Activated T-cell treated with anti-CD3 and anti-CD28 coated beads, Interleukin-2, amount 50 U/mL, for 24 hours (primary cell): ENCODE measurements at regions not wholly inside any gene's neighbourhood (a gene's known extent, or its start where the extent isn't known, plus 50 kb on each side); places are given as distances from the start of the nearest gene placed in this dataset.

Experiments
- DNase-seq: peaks from one replicate; pipeline ENCODE4 v3.0.0-alpha.2; 2020
- H3K27ac Mint-ChIP-seq: 2 replicates; pipeline ENCODE4 v1.8.0; 2020; ENCODE audit warnings: mild to moderate bottlenecking, mixed read lengths
- H3K27me3 Mint-ChIP-seq: 2 replicates; pipeline ENCODE4 v1.8.0; 2020; ENCODE audit warnings: mixed read lengths
- H3K36me3 Mint-ChIP-seq: 2 replicates; pipeline ENCODE4 v1.8.0; 2020; ENCODE audit warnings: low read depth, mixed read lengths
- H3K4me1 Mint-ChIP-seq: 2 replicates; pipeline ENCODE4 v1.8.0; 2020; ENCODE audit warnings: low read depth, mixed read lengths
- H3K4me3 Mint-ChIP-seq: 2 replicates; pipeline ENCODE4 v1.8.0; 2020; ENCODE audit warnings: mild to moderate bottlenecking, moderate library complexity, mixed read lengths
- H3K9me3 Mint-ChIP-seq: 2 replicates; pipeline ENCODE4 v1.8.0; 2020; ENCODE audit warnings: mixed read lengths

GRCh38 chr13:50682002-50682401, 161.5 kb downstream of the DLEU7 start:
- Mint-ChIP-seq H3K4me3 (no peak overlapping the region), H3K4me1 (peaks cover 10% of the 10 kb centered on the region), H3K36me3 (no peaks in the 10 kb centered on the region), H3K27ac (no peak overlapping the region), H3K9me3 (no peaks in the 10 kb centered on the region), H3K27me3 (peaks cover 8% of the 10 kb centered on the region)
- DNase-seq, result no peak

DNA sequence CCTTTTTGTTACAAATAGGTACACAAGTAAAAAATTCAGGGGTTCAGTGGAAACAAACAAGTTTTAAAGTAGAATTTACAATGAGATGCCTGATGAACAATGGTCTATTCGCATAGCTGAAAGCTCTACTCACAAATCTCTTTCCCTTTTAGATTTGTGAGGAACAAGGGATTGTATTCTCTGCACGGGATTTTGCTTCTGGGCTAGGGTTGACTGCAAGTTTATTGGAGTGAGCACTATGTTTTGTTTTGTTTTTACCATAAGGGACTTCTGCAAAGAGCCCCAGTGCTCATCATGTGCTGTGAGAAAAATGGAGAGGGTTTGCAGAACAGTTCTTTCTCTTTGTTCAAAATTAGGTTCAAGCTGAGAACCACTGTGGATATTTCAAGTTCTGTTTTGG, 160.5 kb downstream of the DLEU7 start:
- no peak overlapping the region for H3K27ac Mint-ChIP-seq
- H3K36me3 Mint-ChIP-seq, result no peaks in the 10 kb centered on the region
- H3K4me3 Mint-ChIP-seq, result no peak overlapping the region
- peaks cover 8% of the 10 kb centered on the region for H3K27me3 Mint-ChIP-seq
- H3K9me3 Mint-ChIP-seq, result no peaks in the 10 kb centered on the region
- no peak for DNase-seq
- H3K4me1 Mint-ChIP-seq, result peaks cover 10% of the 10 kb centered on the region

- DNase-seq, result no peak
- peaks cover 8% of the 10 kb centered on the region for H3K27me3 Mint-ChIP-seq
- H3K4me3 Mint-ChIP-seq, result no peak overlapping the region
- H3K36me3 Mint-ChIP-seq, result no peaks in the 10 kb centered on the region
- H3K4me1 Mint-ChIP-seq, result peaks cover 10% of the 10 kb centered on the region
- no peak overlapping the region for H3K27ac Mint-ChIP-seq
- no peaks in the 10 kb centered on the region for H3K9me3 Mint-ChIP-seq
These were observed 159.1 kb downstream of the DLEU7 start for GRCh38 chr13:50684366-50684765.

- no peak for DNase-seq
- Mint-ChIP-seq H3K4me3 (no peak overlapping the region), H3K27me3 (peaks cover 8% of the 10 kb centered on the region), H3K36me3 (no peaks in the 10 kb centered on the region), H3K9me3 (no peaks in the 10 kb centered on the region), H3K4me1 (peaks cover 10% of the 10 kb centered on the region), H3K27ac (no peak overlapping the region)
These were observed 158.0 kb downstream of the DLEU7 start for GRCh38 chr13:50685491-50685890.

DNA sequence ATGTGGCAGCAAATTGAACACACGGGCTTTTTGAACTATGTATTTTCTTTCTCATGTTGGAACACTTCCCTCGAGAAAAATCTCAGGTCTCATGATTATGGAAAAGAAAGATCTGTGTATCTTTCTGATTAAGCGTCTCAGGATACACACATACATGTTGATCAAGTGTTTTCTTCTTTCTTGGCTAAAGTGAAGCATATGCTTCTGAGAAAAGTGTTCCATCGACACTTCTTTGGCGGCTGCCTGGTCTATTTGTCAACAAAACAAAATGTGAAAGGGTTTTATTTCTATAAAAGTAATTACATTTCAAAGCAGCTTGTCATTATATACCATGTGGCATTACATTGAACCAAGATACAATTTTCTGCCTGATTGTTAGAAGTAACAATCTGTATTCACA, 157.5 kb downstream of the DLEU7 start:
- no peak overlapping the region for H3K27ac Mint-ChIP-seq

GRCh38 chr13:50686551-50686950, 156.9 kb downstream of the DLEU7 start:
- Mint-ChIP-seq H3K4me1 (peaks cover 10% of the 10 kb centered on the region), H3K27me3 (peaks cover 8% of the 10 kb centered on the region), H3K36me3 (no peaks in the 10 kb centered on the region), H3K4me3 (no peak overlapping the region), H3K9me3 (no peaks in the 10 kb centered on the region), H3K27ac (no peak overlapping the region)
- no peak for DNase-seq

More for the DNA sequence above, 157.5 kb downstream of the DLEU7 start:
- H3K4me1 Mint-ChIP-seq, result peaks cover 10% of the 10 kb centered on the region
- no peaks in the 10 kb centered on the region for H3K36me3 Mint-ChIP-seq
- DNase-seq, result no peak
- peaks cover 8% of the 10 kb centered on the region for H3K27me3 Mint-ChIP-seq
- no peaks in the 10 kb centered on the region for H3K9me3 Mint-ChIP-seq
- H3K4me3 Mint-ChIP-seq, result no peak overlapping the region

GRCh38 chr13:50687545-50687944, 155.9 kb downstream of the DLEU7 start:
- Mint-ChIP-seq H3K36me3 (no peaks in the 10 kb centered on the region), H3K27ac (no peak overlapping the region), H3K4me1 (peaks cover 10% of the 10 kb centered on the region), H3K27me3 (peaks cover 4% of the 10 kb centered on the region), H3K4me3 (no peak overlapping the region), H3K9me3 (no peaks in the 10 kb centered on the region)
- DNase-seq, result no peak

- Mint-ChIP-seq H3K27ac (no peak overlapping the region), H3K36me3 (no peaks in the 10 kb centered on the region), H3K9me3 (no peaks in the 10 kb centered on the region), H3K27me3 (no peaks in the 10 kb centered on the region), H3K4me1 (peaks cover 6% of the 10 kb centered on the region), H3K4me3 (no peak overlapping the region)
- no peak for DNase-seq
These were observed 153.5 kb downstream of the DLEU7 start for GRCh38 chr13:50690006-50690405.

- H3K4me1 Mint-ChIP-seq, result peaks cover 6% of the 10 kb centered on the region
- H3K9me3 Mint-ChIP-seq, result no peaks in the 10 kb centered on the region
- H3K27ac Mint-ChIP-seq, result no peak overlapping the region
- H3K36me3 Mint-ChIP-seq, result no peaks in the 10 kb centered on the region
- H3K4me3 Mint-ChIP-seq, result no peak overlapping the region
- no peaks in the 10 kb centered on the region for H3K27me3 Mint-ChIP-seq
- DNase-seq, result no peak
These were observed 152.3 kb downstream of the DLEU7 start for GRCh38 chr13:50691176-50691680.

- H3K4me3 Mint-ChIP-seq, result no peak overlapping the region
- peaks cover 3% of the 10 kb centered on the region for H3K4me1 Mint-ChIP-seq
- H3K36me3 Mint-ChIP-seq, result no peaks in the 10 kb centered on the region
- H3K9me3 Mint-ChIP-seq, result no peaks in the 10 kb centered on the region
- DNase-seq, result no peak
- no peaks in the 10 kb centered on the region for H3K27me3 Mint-ChIP-seq
- H3K27ac Mint-ChIP-seq, result no peak overlapping the region
These were observed 151.7 kb downstream of the DLEU7 start for GRCh38 chr13:50691681-50692263.

DNA sequence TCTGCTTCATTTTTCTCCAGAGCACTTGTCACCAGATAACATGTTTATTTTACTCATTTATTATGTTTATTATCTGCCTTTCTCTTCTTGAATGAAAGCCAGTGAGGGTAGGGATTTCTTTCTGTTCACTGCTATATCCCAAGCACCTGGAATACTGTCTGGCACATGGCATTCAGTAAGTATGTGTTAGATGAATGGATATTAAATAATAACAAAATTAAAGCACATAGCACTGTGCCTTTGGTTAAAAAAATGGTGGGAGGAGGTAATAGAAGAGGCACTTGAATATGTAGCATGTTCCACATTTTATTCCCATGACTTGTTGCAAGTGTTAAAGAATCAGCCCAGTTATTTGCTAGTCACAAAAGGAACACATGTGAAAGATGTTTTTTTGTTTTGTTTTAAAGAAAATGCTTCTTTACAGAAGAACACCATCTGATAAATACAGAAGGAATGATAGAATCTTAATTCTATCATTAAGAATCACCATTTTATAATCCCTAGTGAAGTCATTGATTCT, 151.0 kb downstream of the DLEU7 start:
- DNase-seq, result no peak
- no peak overlapping the region for H3K4me3 Mint-ChIP-seq
- no peak overlapping the region for H3K27ac Mint-ChIP-seq
- H3K4me1 Mint-ChIP-seq, result no peaks in the 10 kb centered on the region
- H3K27me3 Mint-ChIP-seq, result no peaks in the 10 kb centered on the region
- H3K9me3 Mint-ChIP-seq, result no peaks in the 10 kb centered on the region
- no peaks in the 10 kb centered on the region for H3K36me3 Mint-ChIP-seq

GRCh38 chr13:50693727-50694126, 149.8 kb downstream of the DLEU7 start:
- no peak for DNase-seq
- Mint-ChIP-seq H3K27me3 (no peaks in the 10 kb centered on the region), H3K4me1 (no peaks in the 10 kb centered on the region), H3K36me3 (no peaks in the 10 kb centered on the region), H3K4me3 (no peak overlapping the region), H3K9me3 (no peaks in the 10 kb centered on the region), H3K27ac (no peak overlapping the region)

- Mint-ChIP-seq H3K36me3 (no peaks in the 10 kb centered on the region), H3K4me3 (no peak overlapping the region), H3K9me3 (no peaks in the 10 kb centered on the region), H3K27me3 (no peaks in the 10 kb centered on the region), H3K27ac (no peak overlapping the region), H3K4me1 (no peaks in the 10 kb centered on the region)
- no peak for DNase-seq
These were observed 145.5 kb downstream of the DLEU7 start for GRCh38 chr13:50697746-50698539.

DNA sequence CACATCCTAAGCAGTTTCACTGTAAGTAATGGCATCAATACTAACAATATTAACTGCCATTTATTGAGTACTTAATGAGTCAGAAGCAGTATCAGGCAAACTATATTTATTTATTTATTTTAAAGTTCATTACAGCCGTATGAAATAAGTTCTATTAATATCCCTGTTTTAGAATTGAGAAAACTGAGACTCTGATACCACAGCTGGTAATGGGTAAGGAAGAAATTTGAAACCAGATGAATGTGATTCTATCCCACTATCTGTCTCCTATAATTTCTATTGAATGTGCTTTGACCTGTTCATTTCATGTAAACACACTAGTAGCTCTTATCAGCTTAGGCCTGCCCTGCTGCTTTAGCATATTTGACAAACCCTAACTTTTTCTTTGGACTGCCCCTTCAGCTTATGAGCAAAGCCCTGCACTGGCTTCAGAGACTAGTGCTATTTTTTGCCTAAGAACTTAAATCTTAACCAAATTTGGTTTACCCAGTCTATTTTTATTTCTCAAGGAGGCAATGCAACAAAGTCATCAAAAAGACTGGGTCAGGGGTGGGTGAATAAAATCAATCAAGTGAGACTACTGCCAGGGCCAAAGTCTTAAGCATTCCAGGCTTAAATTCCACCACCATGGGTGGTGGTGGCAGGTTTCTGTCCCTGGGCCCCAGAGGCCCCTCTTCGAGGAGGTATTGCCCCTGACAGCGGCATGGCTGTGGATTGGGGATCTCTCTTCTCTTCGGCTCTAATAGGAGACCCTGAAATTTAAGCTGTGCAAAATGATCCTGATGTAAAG, 143.4 kb downstream of the DLEU7 start:
- Mint-ChIP-seq H3K27me3 (no peaks in the 10 kb centered on the region), H3K4me1 (no peaks in the 10 kb centered on the region), H3K9me3 (no peaks in the 10 kb centered on the region), H3K4me3 (no peak overlapping the region), H3K36me3 (no peaks in the 10 kb centered on the region), H3K27ac (no peak overlapping the region)
- no peak for DNase-seq
